ENCODE measurements at regions not wholly inside any gene's neighbourhood (a gene's known extent, or its start where the extent isn't known, plus 50 kb on each side); places are given as distances from the start of the nearest gene placed in this dataset.

DNA sequence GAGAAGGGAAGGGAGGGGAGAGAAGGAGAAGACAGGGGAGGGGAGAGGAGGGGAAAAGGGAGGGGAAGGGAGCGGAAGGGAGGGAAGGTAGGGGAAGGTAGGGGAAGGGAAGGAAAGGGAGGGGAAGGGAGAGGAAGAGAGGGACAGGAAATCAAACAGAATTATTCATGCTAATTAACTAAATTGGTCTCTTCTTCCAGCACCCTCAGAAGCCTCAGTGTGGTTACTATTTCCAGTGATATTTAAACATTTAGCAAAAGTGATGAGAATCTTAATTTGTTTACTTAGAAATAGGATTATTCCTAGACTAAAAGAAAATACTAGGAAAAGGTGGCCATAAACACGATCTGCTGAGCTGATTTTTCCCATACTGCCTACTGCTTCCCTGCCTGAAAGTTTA, 193.1 kb upstream of the CPEB2 start (continued):
- TF ChIP-seq, protein P1, sequence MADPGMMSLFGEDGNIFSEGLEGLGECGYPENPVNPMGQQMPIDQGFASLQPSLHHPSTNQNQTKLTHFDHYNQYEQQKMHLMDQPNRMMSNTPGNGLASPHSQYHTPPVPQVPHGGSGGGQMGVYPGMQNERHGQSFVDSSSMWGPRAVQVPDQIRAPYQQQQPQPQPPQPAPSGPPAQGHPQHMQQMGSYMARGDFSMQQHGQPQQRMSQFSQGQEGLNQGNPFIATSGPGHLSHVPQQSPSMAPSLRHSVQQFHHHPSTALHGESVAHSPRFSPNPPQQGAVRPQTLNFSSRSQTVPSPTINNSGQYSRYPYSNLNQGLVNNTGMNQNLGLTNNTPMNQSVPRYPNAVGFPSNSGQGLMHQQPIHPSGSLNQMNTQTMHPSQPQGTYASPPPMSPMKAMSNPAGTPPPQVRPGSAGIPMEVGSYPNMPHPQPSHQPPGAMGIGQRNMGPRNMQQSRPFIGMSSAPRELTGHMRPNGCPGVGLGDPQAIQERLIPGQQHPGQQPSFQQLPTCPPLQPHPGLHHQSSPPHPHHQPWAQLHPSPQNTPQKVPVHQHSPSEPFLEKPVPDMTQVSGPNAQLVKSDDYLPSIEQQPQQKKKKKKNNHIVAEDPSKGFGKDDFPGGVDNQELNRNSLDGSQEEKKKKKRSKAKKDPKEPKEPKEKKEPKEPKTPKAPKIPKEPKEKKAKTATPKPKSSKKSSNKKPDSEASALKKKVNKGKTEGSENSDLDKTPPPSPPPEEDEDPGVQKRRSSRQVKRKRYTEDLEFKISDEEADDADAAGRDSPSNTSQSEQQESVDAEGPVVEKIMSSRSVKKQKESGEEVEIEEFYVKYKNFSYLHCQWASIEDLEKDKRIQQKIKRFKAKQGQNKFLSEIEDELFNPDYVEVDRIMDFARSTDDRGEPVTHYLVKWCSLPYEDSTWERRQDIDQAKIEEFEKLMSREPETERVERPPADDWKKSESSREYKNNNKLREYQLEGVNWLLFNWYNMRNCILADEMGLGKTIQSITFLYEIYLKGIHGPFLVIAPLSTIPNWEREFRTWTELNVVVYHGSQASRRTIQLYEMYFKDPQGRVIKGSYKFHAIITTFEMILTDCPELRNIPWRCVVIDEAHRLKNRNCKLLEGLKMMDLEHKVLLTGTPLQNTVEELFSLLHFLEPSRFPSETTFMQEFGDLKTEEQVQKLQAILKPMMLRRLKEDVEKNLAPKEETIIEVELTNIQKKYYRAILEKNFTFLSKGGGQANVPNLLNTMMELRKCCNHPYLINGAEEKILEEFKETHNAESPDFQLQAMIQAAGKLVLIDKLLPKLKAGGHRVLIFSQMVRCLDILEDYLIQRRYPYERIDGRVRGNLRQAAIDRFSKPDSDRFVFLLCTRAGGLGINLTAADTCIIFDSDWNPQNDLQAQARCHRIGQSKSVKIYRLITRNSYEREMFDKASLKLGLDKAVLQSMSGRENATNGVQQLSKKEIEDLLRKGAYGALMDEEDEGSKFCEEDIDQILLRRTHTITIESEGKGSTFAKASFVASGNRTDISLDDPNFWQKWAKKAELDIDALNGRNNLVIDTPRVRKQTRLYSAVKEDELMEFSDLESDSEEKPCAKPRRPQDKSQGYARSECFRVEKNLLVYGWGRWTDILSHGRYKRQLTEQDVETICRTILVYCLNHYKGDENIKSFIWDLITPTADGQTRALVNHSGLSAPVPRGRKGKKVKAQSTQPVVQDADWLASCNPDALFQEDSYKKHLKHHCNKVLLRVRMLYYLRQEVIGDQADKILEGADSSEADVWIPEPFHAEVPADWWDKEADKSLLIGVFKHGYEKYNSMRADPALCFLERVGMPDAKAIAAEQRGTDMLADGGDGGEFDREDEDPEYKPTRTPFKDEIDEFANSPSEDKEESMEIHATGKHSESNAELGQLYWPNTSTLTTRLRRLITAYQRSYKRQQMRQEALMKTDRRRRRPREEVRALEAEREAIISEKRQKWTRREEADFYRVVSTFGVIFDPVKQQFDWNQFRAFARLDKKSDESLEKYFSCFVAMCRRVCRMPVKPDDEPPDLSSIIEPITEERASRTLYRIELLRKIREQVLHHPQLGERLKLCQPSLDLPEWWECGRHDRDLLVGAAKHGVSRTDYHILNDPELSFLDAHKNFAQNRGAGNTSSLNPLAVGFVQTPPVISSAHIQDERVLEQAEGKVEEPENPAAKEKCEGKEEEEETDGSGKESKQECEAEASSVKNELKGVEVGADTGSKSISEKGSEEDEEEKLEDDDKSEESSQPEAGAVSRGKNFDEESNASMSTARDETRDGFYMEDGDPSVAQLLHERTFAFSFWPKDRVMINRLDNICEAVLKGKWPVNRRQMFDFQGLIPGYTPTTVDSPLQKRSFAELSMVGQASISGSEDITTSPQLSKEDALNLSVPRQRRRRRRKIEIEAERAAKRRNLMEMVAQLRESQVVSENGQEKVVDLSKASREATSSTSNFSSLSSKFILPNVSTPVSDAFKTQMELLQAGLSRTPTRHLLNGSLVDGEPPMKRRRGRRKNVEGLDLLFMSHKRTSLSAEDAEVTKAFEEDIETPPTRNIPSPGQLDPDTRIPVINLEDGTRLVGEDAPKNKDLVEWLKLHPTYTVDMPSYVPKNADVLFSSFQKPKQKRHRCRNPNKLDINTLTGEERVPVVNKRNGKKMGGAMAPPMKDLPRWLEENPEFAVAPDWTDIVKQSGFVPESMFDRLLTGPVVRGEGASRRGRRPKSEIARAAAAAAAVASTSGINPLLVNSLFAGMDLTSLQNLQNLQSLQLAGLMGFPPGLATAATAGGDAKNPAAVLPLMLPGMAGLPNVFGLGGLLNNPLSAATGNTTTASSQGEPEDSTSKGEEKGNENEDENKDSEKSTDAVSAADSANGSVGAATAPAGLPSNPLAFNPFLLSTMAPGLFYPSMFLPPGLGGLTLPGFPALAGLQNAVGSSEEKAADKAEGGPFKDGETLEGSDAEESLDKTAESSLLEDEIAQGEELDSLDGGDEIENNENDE (IDR thresholded peaks at IDR 0.05; ENCODE audit: insufficient replicate concordance, low read length): no peak
- no peak for TF ChIP-seq SIRT6 (IDR thresholded peaks at IDR 0.05; ENCODE audit: low read length)
- no peak for TF ChIP-seq TAF7 (optimal IDR thresholded peaks at IDR 0.05; ENCODE audit: borderline replicate concordance, low read depth, low read length)

All from H1 (cell line).